ENCODE measurements at regions not wholly inside any gene's neighbourhood (a gene's known extent, or its start where the extent isn't known, plus 50 kb on each side); places are given as distances from the start of the nearest gene placed in this dataset.

- BruUV-seq (replicated peaks): no TSS peak
- H3K9me3 ChIP-seq (ENCODE audit: low read length): peaks cover 10% of the 10 kb centered on the region; the same call in 1 of the 2 replicates
- DNase-seq (ENCODE audit: low spot score) (no peak), ATAC-seq (no peak), FAIRE-seq (no peak)
- no peak overlapping the region for H3K4me3 ChIP-seq (replicated peaks in 1 of 3; ENCODE audit: insufficient read depth in 1 of 3, low read depth in 2 of 3, low read length in 3 of 3)
- POLR2A ChIA-PET: interaction anchor here (1.0 kb wide), 1 partner anchor 17 kb away, joined by 4 read pairs; no protein-coding TSS in a partner anchor
- no peak overlapping the region for H2AFZ ChIP-seq (ENCODE audit: low read length)
- 77% methylated on average over 5 of the region's 5 CpGs for WGBS (ENCODE audit: low lambda C conversion rate)
- no peak overlapping the region for H3K27ac ChIP-seq (ENCODE audit: extremely low read length, insufficient read depth, low read length)
- in situ Hi-C loops (cut with HindIII; ENCODE audit: extremely low pct_ligation_motif_present, low pct_unique_long_range_greater_than_20kb) (no loop called here), intact Hi-C loops (cut with micrococcal nuclease; ENCODE audit: unreplicated experiment) (no loop called here)
- peaks cover 5% of the 10 kb centered on the region; the same call in 1 of the 2 replicates for H3K4me1 ChIP-seq (ENCODE audit: insufficient read depth, low read length)
- no peaks in the 10 kb centered on the region for H3K79me2 ChIP-seq (ENCODE audit: insufficient read depth, low read length)
- H4K20me1 ChIP-seq (ENCODE audit: insufficient read depth, low read length): no peaks in the 10 kb centered on the region
- H3K4me2 ChIP-seq (ENCODE audit: low read depth, low read length): no peak overlapping the region
- CTCF ChIA-PET (ENCODE audit: low intra/inter-chr PET ratio, low total read pairs): no interaction called here
- no peaks in the 10 kb centered on the region; a peak in 1 of 5 replicates for H3K27me3 ChIP-seq (ENCODE audit: control insufficient read depth in 1 of 2, insufficient read depth in 2 of 2, low read length in 2 of 2)
- no peaks in the 10 kb centered on the region for H3K36me3 ChIP-seq (replicated peaks in 1 of 2; ENCODE audit: control insufficient read depth in 1 of 2, insufficient read depth in 2 of 2, low read length in 2 of 2)
- H3K9ac ChIP-seq (ENCODE audit: insufficient read depth, low read depth, low read length): no peak overlapping the region
- TF ChIP-seq FOXC1 (CRISPR knock-in tag; IDR thresholded peaks at IDR 0.05; ENCODE audit: borderline replicate concordance) (no peak), ARHGAP35 (CRISPR knock-in tag; IDR thresholded peaks at IDR 0.05; ENCODE audit: borderline replicate concordance) (no peak), ATF6 (CRISPR knock-in tag; conservative IDR thresholded peaks at IDR 0.05) (no peak), ZNF432 (CRISPR knock-in tag; IDR thresholded peaks at IDR 0.05; ENCODE audit: borderline replicate concordance) (no peak), KLF13 (CRISPR knock-in tag; IDR thresholded peaks at IDR 0.05) (no peak), IKZF5 (CRISPR knock-in tag; IDR thresholded peaks at IDR 0.05) (no peak), TARDBP (CRISPR knock-in tag; IDR thresholded peaks at IDR 0.05) (no peak), CBFB (CRISPR knock-in tag; IDR thresholded peaks at IDR 0.05) (no peak), ZNF292 (CRISPR knock-in tag; IDR thresholded peaks at IDR 0.05; ENCODE audit: borderline replicate concordance, low read depth) (no peak)
- TF ChIP-seq, protein P1, sequence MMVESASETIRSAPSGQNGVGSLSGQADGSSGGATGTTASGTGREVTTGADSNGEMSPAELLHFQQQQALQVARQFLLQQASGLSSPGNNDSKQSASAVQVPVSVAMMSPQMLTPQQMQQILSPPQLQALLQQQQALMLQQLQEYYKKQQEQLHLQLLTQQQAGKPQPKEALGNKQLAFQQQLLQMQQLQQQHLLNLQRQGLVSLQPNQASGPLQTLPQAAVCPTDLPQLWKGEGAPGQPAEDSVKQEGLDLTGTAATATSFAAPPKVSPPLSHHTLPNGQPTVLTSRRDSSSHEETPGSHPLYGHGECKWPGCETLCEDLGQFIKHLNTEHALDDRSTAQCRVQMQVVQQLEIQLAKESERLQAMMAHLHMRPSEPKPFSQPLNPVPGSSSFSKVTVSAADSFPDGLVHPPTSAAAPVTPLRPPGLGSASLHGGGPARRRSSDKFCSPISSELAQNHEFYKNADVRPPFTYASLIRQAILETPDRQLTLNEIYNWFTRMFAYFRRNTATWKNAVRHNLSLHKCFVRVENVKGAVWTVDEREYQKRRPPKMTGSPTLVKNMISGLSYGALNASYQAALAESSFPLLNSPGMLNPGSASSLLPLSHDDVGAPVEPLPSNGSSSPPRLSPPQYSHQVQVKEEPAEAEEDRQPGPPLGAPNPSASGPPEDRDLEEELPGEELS (CRISPR knock-in tag; IDR thresholded peaks at IDR 0.05): no peak
- TF ChIP-seq, protein P2, sequence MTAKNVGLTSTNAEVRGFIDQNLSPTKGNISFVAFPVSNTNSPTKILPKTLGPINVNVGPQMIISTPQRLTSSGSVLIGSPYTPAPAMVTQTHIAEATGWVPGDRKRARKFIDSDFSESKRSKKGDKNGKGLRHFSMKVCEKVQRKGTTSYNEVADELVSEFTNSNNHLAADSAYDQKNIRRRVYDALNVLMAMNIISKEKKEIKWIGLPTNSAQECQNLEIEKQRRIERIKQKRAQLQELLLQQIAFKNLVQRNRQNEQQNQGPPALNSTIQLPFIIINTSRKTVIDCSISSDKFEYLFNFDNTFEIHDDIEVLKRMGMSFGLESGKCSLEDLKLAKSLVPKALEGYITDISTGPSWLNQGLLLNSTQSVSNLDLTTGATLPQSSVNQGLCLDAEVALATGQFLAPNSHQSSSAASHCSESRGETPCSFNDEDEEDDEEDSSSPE (CRISPR knock-in tag; IDR thresholded peaks at IDR 0.05): no peak
Measured at GRCh38 chr15:58268746-58269267, 130.6 kb downstream of the AQP9 start.
